ENCODE measurements at regions not wholly inside any gene's neighbourhood (a gene's known extent, or its start where the extent isn't known, plus 50 kb on each side); places are given as distances from the start of the nearest gene placed in this dataset.
"Not testable (repeated sequence)": the region's sequence is repeated elsewhere in the genome, so short reads cannot be mapped to it uniquely, and the experiment has no call there.

- Histone ChIP-seq H3K4me1 (ENCODE audit: control insufficient read depth in 1 of 2, extremely low read depth in 1 of 2, insufficient read depth in 2 of 2, low read length in 2 of 2) (no peaks in the 10 kb centered on the region), H3K36me3 (ENCODE audit: control insufficient read depth in 2 of 2, extremely low read depth in 1 of 2, insufficient read depth in 1 of 2, low read length in 1 of 2) (peaks cover 0 to 3% of the 10 kb centered on the region in 2 donors), H3K9me3 (no peaks in the 10 kb centered on the region), H3K4me3 (ENCODE audit: control insufficient read depth in 1 of 2, extremely low read depth in 1 of 2, low read length in 1 of 2) (no peak overlapping the region), H3K27me3 (replicated peaks in 1 of 2; ENCODE audit: control insufficient read depth in 2 of 2, extremely low read depth in 1 of 2, insufficient read depth in 2 of 2, low read length in 1 of 2) (no peaks in the 10 kb centered on the region), H3K27ac (ENCODE audit: low read length) (no peak overlapping the region)
- ChIA-PET CTCF (no interaction called here), POLR2A (no interaction called here)
- 86% methylated on average over 2 of the region's 4 CpGs for WGBS (ENCODE audit: insufficient coverage)
- Mint-ChIP-seq H3K27ac (no peak overlapping the region), H3K4me1 (peaks cover 2 to 6% (median 3%) of the 10 kb centered on the region in 3 donors), H3K9me3 (no peaks in the 10 kb centered on the region), H3K4me3 (no peak overlapping the region), H3K36me3 (peaks cover 29% of the 10 kb centered on the region), H3K27me3 (no peaks in the 10 kb centered on the region)
- no peak for ATAC-seq (replicated peaks in 1 of 4)
- DNase-seq, result no peak
Observed at GRCh38 chr7:66442385-66442784, 186.3 kb upstream of the KCTD7 start.

- H3K4me1 Mint-ChIP-seq, result peaks cover 2 to 6% (median 3%) of the 10 kb centered on the region in 3 donors
- peaks cover 0 to 3% of the 10 kb centered on the region in 2 donors for H3K36me3 ChIP-seq (ENCODE audit: control insufficient read depth in 2 of 2, extremely low read depth in 1 of 2, insufficient read depth in 1 of 2, low read length in 1 of 2)
- CTCF ChIA-PET, result no interaction called here
Observed at GRCh38 chr7:66443946-66444345, 184.7 kb upstream of the KCTD7 start.

GRCh38 chr7:66447007-66447406 lies 181.7 kb upstream of the KCTD7 start:
- WGBS (ENCODE audit: insufficient coverage), result 100% methylated on average over 1 of the region's 2 CpGs
- DNase-seq; H3K27ac Mint-ChIP-seq; H3K4me3 Mint-ChIP-seq; POLR2A ChIA-PET; H3K36me3 ChIP-seq (ENCODE audit: control insufficient read depth in 2 of 2, extremely low read depth in 1 of 2, insufficient read depth in 1 of 2, low read length in 1 of 2); H3K27me3 ChIP-seq (replicated peaks in 1 of 2; ENCODE audit: control insufficient read depth in 2 of 2, extremely low read depth in 1 of 2, insufficient read depth in 2 of 2, low read length in 1 of 2); H3K4me1 ChIP-seq (ENCODE audit: control insufficient read depth in 1 of 2, extremely low read depth in 1 of 2, insufficient read depth in 2 of 2, low read length in 2 of 2); CTCF ChIA-PET; H3K27me3 Mint-ChIP-seq; H3K4me3 ChIP-seq (ENCODE audit: control insufficient read depth in 1 of 2, extremely low read depth in 1 of 2, low read length in 1 of 2); H3K9me3 Mint-ChIP-seq; H3K4me1 Mint-ChIP-seq; H3K27ac ChIP-seq (ENCODE audit: low read length); ATAC-seq (replicated peaks in 1 of 4); H3K9me3 ChIP-seq: not testable (repeated sequence)
- H3K36me3 Mint-ChIP-seq, result peaks cover 52% of the 10 kb centered on the region

More at GRCh38 chr7:66443946-66444345, 184.7 kb upstream of the KCTD7 start:
- Mint-ChIP-seq H3K36me3 (peaks cover 34% of the 10 kb centered on the region), H3K4me3 (no peak overlapping the region), H3K27me3 (no peaks in the 10 kb centered on the region), H3K9me3 (no peaks in the 10 kb centered on the region), H3K27ac (no peak overlapping the region)
- no peak overlapping the region for H3K27ac ChIP-seq (ENCODE audit: low read length)
- H3K9me3 ChIP-seq, result no peaks in the 10 kb centered on the region
- ATAC-seq (replicated peaks in 1 of 4), result no peak
- no peak for DNase-seq
- POLR2A ChIA-PET, result no interaction called here
- no peaks in the 10 kb centered on the region for H3K4me1 ChIP-seq (ENCODE audit: control insufficient read depth in 1 of 2, extremely low read depth in 1 of 2, insufficient read depth in 2 of 2, low read length in 2 of 2)
- H3K4me3 ChIP-seq (ENCODE audit: control insufficient read depth in 1 of 2, extremely low read depth in 1 of 2, low read length in 1 of 2), result no peak overlapping the region
- H3K27me3 ChIP-seq (replicated peaks in 1 of 2; ENCODE audit: control insufficient read depth in 2 of 2, extremely low read depth in 1 of 2, insufficient read depth in 2 of 2, low read length in 1 of 2), result no peaks in the 10 kb centered on the region

- WGBS (ENCODE audit: insufficient coverage), result 100% methylated on average over 2 of the region's 2 CpGs
- H3K9me3 Mint-ChIP-seq; H3K27me3 ChIP-seq (replicated peaks in 1 of 2; ENCODE audit: control insufficient read depth in 2 of 2, extremely low read depth in 1 of 2, insufficient read depth in 2 of 2, low read length in 1 of 2); H3K4me3 ChIP-seq (ENCODE audit: control insufficient read depth in 1 of 2, extremely low read depth in 1 of 2, low read length in 1 of 2); H3K4me1 Mint-ChIP-seq; H3K27ac Mint-ChIP-seq; H3K27me3 Mint-ChIP-seq; ATAC-seq (replicated peaks in 1 of 4); H3K4me3 Mint-ChIP-seq; H3K27ac ChIP-seq (ENCODE audit: low read length); DNase-seq; H3K9me3 ChIP-seq; CTCF ChIA-PET; H3K4me1 ChIP-seq (ENCODE audit: control insufficient read depth in 1 of 2, extremely low read depth in 1 of 2, insufficient read depth in 2 of 2, low read length in 2 of 2); H3K36me3 ChIP-seq (ENCODE audit: control insufficient read depth in 2 of 2, extremely low read depth in 1 of 2, insufficient read depth in 1 of 2, low read length in 1 of 2): not testable (repeated sequence)
- POLR2A ChIA-PET, result interaction anchor here in 1 of 2 donors (0.6 kb wide), 1 partner anchor 10 kb away, joined by 8 read pairs; no protein-coding TSS in a partner anchor
- peaks cover 65% of the 10 kb centered on the region for H3K36me3 Mint-ChIP-seq
Observed at GRCh38 chr7:66450814-66451213, 177.9 kb upstream of the KCTD7 start.

GRCh38 chr7:66451713-66452112 lies 177.0 kb upstream of the KCTD7 start:
- H3K27me3 ChIP-seq (replicated peaks in 1 of 2; ENCODE audit: control insufficient read depth in 2 of 2, extremely low read depth in 1 of 2, insufficient read depth in 2 of 2, low read length in 1 of 2); H3K4me1 Mint-ChIP-seq; H3K4me3 Mint-ChIP-seq; H3K36me3 ChIP-seq (ENCODE audit: control insufficient read depth in 2 of 2, extremely low read depth in 1 of 2, insufficient read depth in 1 of 2, low read length in 1 of 2); H3K27me3 Mint-ChIP-seq; H3K27ac ChIP-seq (ENCODE audit: low read length); H3K4me1 ChIP-seq (ENCODE audit: control insufficient read depth in 1 of 2, extremely low read depth in 1 of 2, insufficient read depth in 2 of 2, low read length in 2 of 2); H3K27ac Mint-ChIP-seq; H3K4me3 ChIP-seq (ENCODE audit: control insufficient read depth in 1 of 2, extremely low read depth in 1 of 2, low read length in 1 of 2); H3K9me3 Mint-ChIP-seq; DNase-seq; ATAC-seq (replicated peaks in 1 of 4); H3K9me3 ChIP-seq; CTCF ChIA-PET: not testable (repeated sequence)
- POLR2A ChIA-PET, result interaction anchor here in 1 of 2 donors (0.6 kb wide), 1 partner anchor 10 kb away, joined by 8 read pairs; no protein-coding TSS in a partner anchor
- 86% methylated on average over 1 of the region's 2 CpGs for WGBS (ENCODE audit: insufficient coverage)
- peaks cover 65% of the 10 kb centered on the region for H3K36me3 Mint-ChIP-seq

- ChIA-PET CTCF (no interaction called here), POLR2A (no interaction called here)
- H3K27ac Mint-ChIP-seq, result no peak overlapping the region
- H3K27ac ChIP-seq (ENCODE audit: low read length), result no peak overlapping the region
- H3K36me3 Mint-ChIP-seq, result peaks cover 63% of the 10 kb centered on the region
- WGBS (ENCODE audit: insufficient coverage), result 95% methylated on average over 2 of the region's 2 CpGs
- no peak for DNase-seq
- no peak for ATAC-seq (replicated peaks in 1 of 4)
- no peaks in the 10 kb centered on the region for H3K9me3 ChIP-seq
- peaks cover 0 to 7% of the 10 kb centered on the region in 2 donors for H3K36me3 ChIP-seq (ENCODE audit: control insufficient read depth in 2 of 2, extremely low read depth in 1 of 2, insufficient read depth in 1 of 2, low read length in 1 of 2)
- H3K4me1 ChIP-seq (ENCODE audit: control insufficient read depth in 1 of 2, extremely low read depth in 1 of 2, insufficient read depth in 2 of 2, low read length in 2 of 2), result no peaks in the 10 kb centered on the region
- no peaks in the 10 kb centered on the region for H3K27me3 ChIP-seq (replicated peaks in 1 of 2; ENCODE audit: control insufficient read depth in 2 of 2, extremely low read depth in 1 of 2, insufficient read depth in 2 of 2, low read length in 1 of 2)
- no peak overlapping the region for H3K4me3 Mint-ChIP-seq
- no peak overlapping the region for H3K4me3 ChIP-seq (ENCODE audit: control insufficient read depth in 1 of 2, extremely low read depth in 1 of 2, low read length in 1 of 2)
- H3K27me3 Mint-ChIP-seq, result no peaks in the 10 kb centered on the region
- H3K9me3 Mint-ChIP-seq, result no peaks in the 10 kb centered on the region
- peaks cover 0 to 4% (median 3%) of the 10 kb centered on the region in 3 donors for H3K4me1 Mint-ChIP-seq
Observed at GRCh38 chr7:66452165-66452564, 176.5 kb upstream of the KCTD7 start.

GRCh38 chr7:66453340-66453739 lies 175.3 kb upstream of the KCTD7 start:
- Histone ChIP-seq H3K4me3 (ENCODE audit: control insufficient read depth in 1 of 2, extremely low read depth in 1 of 2, low read length in 1 of 2) (no peak overlapping the region), H3K27me3 (replicated peaks in 1 of 2; ENCODE audit: control insufficient read depth in 2 of 2, extremely low read depth in 1 of 2, insufficient read depth in 2 of 2, low read length in 1 of 2) (no peaks in the 10 kb centered on the region), H3K36me3 (ENCODE audit: control insufficient read depth in 2 of 2, extremely low read depth in 1 of 2, insufficient read depth in 1 of 2, low read length in 1 of 2) (peaks cover 0 to 7% of the 10 kb centered on the region in 2 donors), H3K4me1 (ENCODE audit: control insufficient read depth in 1 of 2, extremely low read depth in 1 of 2, insufficient read depth in 2 of 2, low read length in 2 of 2) (no peaks in the 10 kb centered on the region), H3K9me3 (no peaks in the 10 kb centered on the region), H3K27ac (ENCODE audit: low read length) (no peak overlapping the region)
- WGBS (ENCODE audit: insufficient coverage), result 92% methylated on average over 5 of the region's 6 CpGs
- CTCF ChIA-PET, result no interaction called here
- ATAC-seq (replicated peaks in 1 of 4), result no peak
- DNase-seq, result no peak
- H3K4me1 Mint-ChIP-seq, result peaks cover 0 to 4% (median 3%) of the 10 kb centered on the region in 3 donors
- no peak overlapping the region for H3K4me3 Mint-ChIP-seq
- peaks cover 61% of the 10 kb centered on the region for H3K36me3 Mint-ChIP-seq
- H3K27me3 Mint-ChIP-seq, result no peaks in the 10 kb centered on the region
- no peaks in the 10 kb centered on the region for H3K9me3 Mint-ChIP-seq
- POLR2A ChIA-PET, result no interaction called here
- H3K27ac Mint-ChIP-seq, result no peak overlapping the region
